Thymus (tissue), 11 donors: ENCODE measurements at regions not wholly inside any gene's neighbourhood (a gene's known extent, or its start where the extent isn't known, plus 50 kb on each side); places are given as distances from the start of the nearest gene placed in this dataset.

Source experiments
- DNase-seq, 9 donors: peaks; one replicate each; pipeline ENCODE4 v3.0.0-alpha.2; 2013; ENCODE audit warnings: low spot score in 9 of 9, low read depth in 6 of 9, missing footprints in 1 of 9
- H3K27ac ChIP-seq, 2 donors: one replicate each; pipeline ENCODE4 v1.5.1; 2013; ENCODE audit warnings: control low read depth in 1 of 2, low read depth in 1 of 2, low read length in 1 of 2, mild to moderate bottlenecking in 1 of 2, moderate library complexity in 1 of 2
- H3K27me3 ChIP-seq, 2 donors: one replicate each; pipeline ENCODE4 v1.5.1; 2013; ENCODE audit warnings: low read length in 1 of 2; ENCODE audit not compliant: control insufficient read depth in 2 of 2, insufficient read depth in 1 of 2
- H3K36me3 ChIP-seq, 2 donors: one replicate each; pipeline ENCODE4 v1.5.1; 2013; ENCODE audit warnings: low read length in 1 of 2, mild to moderate bottlenecking in 1 of 2, moderate library complexity in 1 of 2; ENCODE audit not compliant: control insufficient read depth in 2 of 2, insufficient read depth in 2 of 2
- H3K4me1 ChIP-seq, 2 donors: one replicate each; pipeline ENCODE4 v1.5.1; 2013; ENCODE audit warnings: low read length in 2 of 2; ENCODE audit not compliant: control insufficient read depth in 2 of 2, insufficient read depth in 2 of 2
- H3K4me3 ChIP-seq, 2 donors: one replicate each; pipeline ENCODE4 v1.5.1; 2013; ENCODE audit warnings: low read length in 2 of 2, control low read depth in 1 of 2, mild to moderate bottlenecking in 1 of 2
- H3K9me3 ChIP-seq, 2 donors: one replicate each; pipeline ENCODE4 v1.5.1; 2013; ENCODE audit warnings: low read length in 1 of 2, mild to moderate bottlenecking in 1 of 2; ENCODE audit not compliant: control insufficient read depth in 2 of 2, insufficient read depth in 1 of 2
- WGBS: extraction: QIAGEN DNeasy Blood & Tissue Kit; methylation state at CpG from one replicate; pipeline ENCODE4 v1.1.7; 2013; 5-methylcytosine and 5-hydroxymethylcytosine counted together
- donor health status: healthy.

DNA sequence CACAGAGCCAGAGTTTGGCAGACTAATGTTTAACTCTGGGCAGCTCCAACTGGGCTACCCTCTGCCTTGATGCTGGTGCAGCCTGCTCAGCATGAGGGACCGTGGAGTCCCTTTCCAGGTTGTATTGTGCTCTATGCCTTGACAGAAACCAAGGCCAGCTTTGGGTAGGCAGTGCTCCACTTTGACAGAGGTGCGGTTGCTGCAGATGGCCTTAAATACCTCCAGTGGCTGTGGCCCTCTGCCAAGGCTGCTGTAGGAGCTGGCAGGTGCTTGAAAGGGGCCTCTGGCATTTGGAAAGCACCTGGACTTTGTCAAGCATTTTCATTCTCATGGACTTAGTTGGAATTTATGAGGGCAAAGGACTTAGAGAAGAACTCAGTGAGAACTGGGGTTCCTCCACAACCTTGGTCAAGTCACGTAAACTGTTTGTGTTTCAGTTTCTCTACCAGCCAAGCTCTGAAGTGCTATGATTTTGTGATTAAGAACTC is 249.7 kb upstream of the ZNF462 start:
- peak in 1 of 9 donors; percentile 9 for DNase-seq
- Histone ChIP-seq H3K27ac (no peak overlapping the region), H3K4me3 (no peak overlapping the region), H3K9me3 (no peaks in the 10 kb centered on the region), H3K4me1 (peaks cover 0 to 3% of the 10 kb centered on the region in 2 donors), H3K27me3 (no peaks in the 10 kb centered on the region), H3K36me3 (no peaks in the 10 kb centered on the region)
- WGBS, result 84% methylated on average over 3 of the region's 3 CpGs

DNA sequence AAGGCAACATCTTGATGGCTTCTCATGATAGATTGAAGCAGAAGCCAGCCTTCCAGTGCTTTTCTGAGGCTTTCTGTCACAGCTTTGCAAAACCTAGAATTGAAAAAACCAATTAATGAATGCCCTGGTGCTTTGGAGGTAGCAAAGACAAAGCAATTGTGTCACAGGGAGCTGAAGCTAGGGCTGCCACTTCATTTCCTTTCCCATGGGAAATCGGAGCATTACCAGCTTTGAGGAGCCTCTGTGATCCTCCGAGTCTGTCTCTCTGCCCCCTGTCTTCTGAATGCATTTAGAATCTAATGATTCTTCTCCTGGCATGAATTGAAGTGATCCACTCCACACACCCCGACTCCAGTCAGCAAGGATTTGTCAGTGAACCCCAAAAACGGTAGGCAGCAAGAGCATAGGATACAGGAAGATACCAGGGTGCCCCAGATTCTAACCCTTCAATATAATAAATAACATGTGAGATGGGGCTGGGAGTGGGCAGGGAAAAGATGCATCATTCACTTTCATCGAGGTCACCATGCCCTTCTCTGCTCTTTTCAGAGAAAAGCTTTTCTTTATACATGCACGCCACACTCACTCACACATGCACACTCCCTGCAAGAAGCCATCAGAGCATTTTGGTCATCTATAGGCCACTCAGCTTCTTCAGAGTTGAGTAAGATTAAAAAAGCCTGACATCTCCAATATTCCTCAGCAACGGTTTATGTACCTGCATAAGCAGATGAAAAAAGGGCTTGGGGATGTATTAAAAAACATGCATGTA is 247.7 kb upstream of the ZNF462 start:
- Histone ChIP-seq H3K9me3 (no peaks in the 10 kb centered on the region), H3K36me3 (no peaks in the 10 kb centered on the region), H3K4me3 (no peak overlapping the region), H3K27ac (no peak overlapping the region), H3K4me1 (peaks cover 0 to 3% of the 10 kb centered on the region in 2 donors), H3K27me3 (no peaks in the 10 kb centered on the region)
- no peak for DNase-seq
- 92% methylated on average over 7 of the region's 7 CpGs for WGBS

DNA sequence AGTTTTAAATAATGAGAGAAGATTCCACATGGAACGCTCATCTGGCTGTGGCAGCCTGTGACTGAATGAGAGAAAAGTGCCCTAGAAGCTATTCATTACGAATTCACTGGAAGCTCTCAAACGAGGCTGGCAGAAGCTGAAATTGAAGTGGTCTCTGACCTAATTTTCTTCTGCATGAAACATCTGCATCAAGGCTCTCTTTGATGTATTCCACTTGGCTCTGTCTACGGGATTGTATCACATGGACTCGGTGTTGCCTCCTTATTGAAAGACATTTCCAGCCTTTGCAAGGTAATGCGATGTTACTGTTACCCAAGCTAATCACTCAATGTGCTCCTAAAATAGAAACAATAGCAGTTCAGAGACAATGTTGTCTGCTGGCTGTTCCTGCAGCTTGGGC is 246.9 kb upstream of the ZNF462 start:
- H3K4me1 ChIP-seq, result peaks cover 0 to 3% of the 10 kb centered on the region in 2 donors
- WGBS, result 92% methylated on average over 6 of the region's 6 CpGs
- H3K9me3 ChIP-seq, result no peaks in the 10 kb centered on the region
- no peaks in the 10 kb centered on the region for H3K27me3 ChIP-seq
- no peak overlapping the region for H3K4me3 ChIP-seq
- H3K27ac ChIP-seq, result no peak overlapping the region
- no peaks in the 10 kb centered on the region for H3K36me3 ChIP-seq
- no peak for DNase-seq

DNA sequence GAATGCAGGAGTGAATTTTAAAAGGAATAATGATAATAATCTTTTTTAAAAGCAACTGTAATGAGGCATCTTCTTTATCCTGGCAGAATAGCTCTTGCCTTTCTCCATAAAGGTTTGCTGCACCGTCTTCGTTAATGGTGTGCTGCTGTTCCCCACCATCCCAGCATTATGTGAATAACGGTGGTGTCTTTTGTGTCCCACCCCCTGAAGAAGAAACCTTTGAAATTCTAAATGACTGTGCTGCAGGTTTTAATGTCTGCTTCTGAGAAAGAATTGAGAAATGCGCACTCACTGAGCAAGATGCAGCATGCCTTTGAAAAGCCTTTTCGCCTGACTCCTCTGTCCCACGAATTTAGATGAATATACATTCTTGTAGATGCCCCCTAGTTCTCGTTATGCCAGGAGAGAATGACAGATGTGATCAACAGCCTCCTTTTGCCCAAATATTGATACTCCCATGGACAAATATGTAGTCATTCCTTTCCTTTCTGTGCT is 246.1 kb upstream of the ZNF462 start:
- H3K36me3 ChIP-seq, result no peaks in the 10 kb centered on the region
- peaks cover 0 to 3% of the 10 kb centered on the region in 2 donors for H3K4me1 ChIP-seq
- H3K9me3 ChIP-seq, result no peaks in the 10 kb centered on the region
- H3K27ac ChIP-seq, result no peak overlapping the region
- 93% methylated on average over 7 of the region's 7 CpGs for WGBS
- no peak for DNase-seq
- H3K27me3 ChIP-seq, result no peaks in the 10 kb centered on the region
- no peak overlapping the region for H3K4me3 ChIP-seq

DNA sequence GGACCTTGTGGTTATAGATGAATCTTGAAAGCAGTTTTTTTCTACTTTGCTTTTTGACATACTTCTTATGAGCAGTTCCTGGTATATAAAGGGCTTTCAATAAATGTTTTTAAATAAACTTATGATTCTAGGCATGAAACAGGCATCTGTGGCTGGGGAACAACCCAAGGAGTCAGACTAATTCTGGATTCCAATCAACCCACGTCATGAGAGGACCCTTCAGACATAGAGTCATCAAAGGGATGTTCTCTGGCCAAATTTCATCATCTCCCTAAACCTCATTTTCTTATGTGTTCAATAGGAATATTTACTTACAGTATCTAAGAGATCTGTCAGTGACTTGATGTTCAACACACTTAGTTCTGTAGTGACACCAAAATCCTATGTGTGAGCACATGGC is 243.8 kb upstream of the ZNF462 start:
- H3K27ac ChIP-seq, result no peak overlapping the region
- H3K27me3 ChIP-seq, result no peaks in the 10 kb centered on the region
- H3K4me1 ChIP-seq, result no peaks in the 10 kb centered on the region
- DNase-seq, result no peak
- WGBS, result 91% methylated on average over 1 of the region's 1 CpG
- no peaks in the 10 kb centered on the region for H3K9me3 ChIP-seq
- no peaks in the 10 kb centered on the region for H3K36me3 ChIP-seq
- H3K4me3 ChIP-seq, result no peak overlapping the region

DNA sequence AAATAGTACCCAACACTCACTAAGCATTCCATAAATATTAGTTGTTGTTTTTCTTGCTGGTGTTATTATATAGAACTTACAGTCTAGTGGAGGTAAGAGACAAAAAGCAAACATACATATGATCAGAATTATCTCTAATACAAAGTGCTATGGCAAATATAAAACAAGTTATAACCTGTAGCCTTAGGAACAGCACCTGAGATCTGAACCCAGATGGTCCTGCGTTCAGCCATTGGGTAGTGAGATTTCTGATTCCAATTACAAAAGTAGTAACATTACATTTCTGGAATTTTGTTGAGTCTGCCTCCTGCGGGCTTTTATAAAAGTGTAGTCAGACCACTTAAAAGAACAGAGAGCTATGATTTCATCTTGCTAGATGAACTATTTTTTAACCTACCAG is 242.9 kb upstream of the ZNF462 start:
- Histone ChIP-seq H3K27ac (no peak overlapping the region), H3K4me3 (no peak overlapping the region), H3K4me1 (no peaks in the 10 kb centered on the region), H3K36me3 (no peaks in the 10 kb centered on the region), H3K9me3 (no peaks in the 10 kb centered on the region), H3K27me3 (no peaks in the 10 kb centered on the region)
- 97% methylated on average over 2 of the region's 2 CpGs for whole genome bisulfite sequencing
- no peak for DNase-seq

DNA sequence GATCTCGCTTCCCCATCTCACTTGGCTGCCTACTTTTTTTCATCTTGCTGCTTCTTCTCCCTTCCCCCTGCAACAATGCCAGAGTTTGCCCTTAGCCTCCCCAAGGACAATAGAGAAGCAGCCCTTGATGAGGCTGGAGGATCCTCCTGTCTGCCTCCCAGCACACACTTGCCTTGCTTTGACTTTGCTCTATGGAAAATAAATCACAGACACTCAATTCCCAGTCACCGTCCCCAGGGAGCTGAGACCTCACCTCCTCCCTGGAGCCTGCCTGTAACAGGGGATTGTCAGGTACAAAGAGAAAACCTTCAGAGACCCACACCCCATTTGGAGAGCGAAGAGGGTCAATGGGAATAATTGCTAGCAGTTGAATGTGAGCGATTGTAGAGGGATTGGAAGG is 242.1 kb upstream of the ZNF462 start:
- no peaks in the 10 kb centered on the region for H3K27me3 ChIP-seq
- 97% methylated on average over 4 of the region's 4 CpGs for WGBS

DNA sequence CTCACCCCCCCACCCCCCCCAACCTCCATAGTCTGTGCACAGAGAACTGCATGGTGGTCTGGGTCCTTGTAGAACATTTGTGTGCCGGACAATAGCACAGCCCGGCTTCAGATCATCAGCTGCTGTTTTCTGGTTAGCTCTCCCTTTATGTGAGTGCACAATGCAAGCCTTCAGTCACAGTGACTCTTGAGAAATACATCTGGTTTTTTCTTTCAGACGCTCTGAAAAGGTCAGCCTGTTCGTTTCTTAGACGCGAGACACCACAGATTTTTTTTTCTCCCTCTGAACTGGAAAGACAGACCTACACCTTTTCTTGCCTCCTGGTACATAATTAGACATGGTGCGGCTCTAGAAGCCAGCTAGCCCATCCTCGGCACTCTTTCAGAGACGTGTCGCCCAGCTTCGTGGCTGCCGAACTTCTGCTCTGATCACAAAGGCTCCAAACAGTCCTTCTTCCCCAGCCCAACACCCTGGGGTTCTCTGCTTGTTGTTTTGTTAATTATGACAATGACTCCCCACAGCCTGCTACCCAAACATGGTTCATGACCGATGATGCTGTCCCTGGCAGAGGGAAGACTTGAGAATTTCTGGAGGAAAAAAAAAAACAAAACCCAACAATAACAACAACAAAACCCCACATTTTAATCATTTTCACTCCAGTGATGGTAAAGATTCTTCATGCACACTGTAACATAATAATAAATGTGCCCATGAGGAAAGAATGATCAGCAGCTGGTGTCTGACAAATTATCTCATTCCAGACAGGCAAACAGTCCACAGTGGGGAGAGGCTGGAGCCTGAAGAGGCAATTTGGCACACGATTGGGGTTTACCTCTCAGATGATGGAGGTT is 241.4 kb upstream of the ZNF462 start:
- Histone ChIP-seq H3K9me3 (no peaks in the 10 kb centered on the region), H3K4me1 (no peaks in the 10 kb centered on the region), H3K27me3 (no peaks in the 10 kb centered on the region), H3K27ac (no peak overlapping the region), H3K36me3 (no peaks in the 10 kb centered on the region), H3K4me3 (no peak overlapping the region)
- DNase-seq, result no peak
- 93% methylated on average over 14 of the region's 14 CpGs for WGBS

More for the DNA sequence above, 242.1 kb upstream of the ZNF462 start:
- Histone ChIP-seq H3K4me1 (no peaks in the 10 kb centered on the region), H3K4me3 (no peak overlapping the region), H3K36me3 (no peaks in the 10 kb centered on the region), H3K9me3 (no peaks in the 10 kb centered on the region), H3K27ac (no peak overlapping the region)
- DNase-seq, result no peak

DNA sequence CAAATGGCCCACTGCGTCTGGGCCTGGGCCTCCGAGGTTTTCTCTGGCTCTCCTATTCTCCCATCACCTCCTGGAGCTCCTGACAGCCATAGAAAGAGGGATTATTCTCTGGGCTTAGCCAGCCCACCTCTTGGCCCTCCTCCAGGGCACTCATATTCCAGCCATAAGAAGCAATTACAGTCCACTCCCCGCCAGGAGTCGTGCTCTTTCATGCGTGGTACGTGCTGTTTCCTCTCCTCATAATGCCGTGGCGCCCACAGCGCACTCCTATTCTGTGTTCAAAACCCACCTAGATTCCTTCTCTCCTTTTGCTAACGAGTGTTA is 240.8 kb upstream of the ZNF462 start:
- 95% methylated on average over 10 of the region's 10 CpGs for WGBS
- Histone ChIP-seq H3K4me3 (no peak overlapping the region), H3K27ac (no peak overlapping the region), H3K4me1 (no peaks in the 10 kb centered on the region), H3K9me3 (no peaks in the 10 kb centered on the region), H3K36me3 (no peaks in the 10 kb centered on the region), H3K27me3 (no peaks in the 10 kb centered on the region)
- DNase-seq, result no peak
